ENCODE measurements at regions not wholly inside any gene's neighbourhood (a gene's known extent, or its start where the extent isn't known, plus 50 kb on each side); places are given as distances from the start of the nearest gene placed in this dataset.

GRCh38 chr20:40244286-40244685, 444.8 kb downstream of the MAFB start:
- TF ChIP-seq ZNF211 (tag by site-specific recombination; IDR thresholded peaks at IDR 0.05; ENCODE audit: low read depth) (no peak), CTCF (tag by site-specific recombination; IDR thresholded peaks at IDR 0.05) (no peak), ZBTB7A (tag by site-specific recombination; IDR thresholded peaks at IDR 0.05; ENCODE audit: low read depth) (no peak)

All from HEK293 (cell line).